Stimulated activated CD8-positive, alpha-beta memory T cell treated with anti-CD3 and anti-CD28 coated beads, Interleukin-12 subunit alpha, Interleukin-12 subunit beta, amount 100 ng/mL, for 1 hour (primary cell): ENCODE measurements at regions not wholly inside any gene's neighbourhood (a gene's known extent, or its start where the extent isn't known, plus 50 kb on each side); places are given as distances from the start of the nearest gene placed in this dataset.

Experiments
- DNase-seq: peaks from one replicate; pipeline ENCODE4 v3.0.0-alpha.2; 2020; ENCODE audit warnings: low read depth

DNA sequence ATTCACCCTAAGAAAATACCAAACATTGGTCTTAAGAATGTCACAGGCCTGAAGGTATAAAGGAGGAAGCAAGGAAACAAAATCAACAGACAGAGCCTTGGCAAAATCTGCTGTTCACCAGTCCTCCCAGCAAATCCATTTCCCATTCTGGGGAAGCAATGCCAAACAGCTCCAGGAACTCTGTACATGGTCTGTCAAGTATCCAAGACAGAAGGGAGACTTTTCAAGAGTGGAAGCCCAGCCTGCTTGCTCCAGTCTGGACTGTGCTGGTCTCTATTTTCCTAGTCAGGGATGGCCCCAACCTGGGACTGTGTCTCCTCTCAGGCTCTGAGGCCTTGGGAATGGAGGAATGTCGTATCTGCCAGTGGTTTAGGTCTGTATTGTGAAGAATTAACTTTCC is 251.5 kb downstream of the DAD1 start:
- no peak for DNase-seq

DNA sequence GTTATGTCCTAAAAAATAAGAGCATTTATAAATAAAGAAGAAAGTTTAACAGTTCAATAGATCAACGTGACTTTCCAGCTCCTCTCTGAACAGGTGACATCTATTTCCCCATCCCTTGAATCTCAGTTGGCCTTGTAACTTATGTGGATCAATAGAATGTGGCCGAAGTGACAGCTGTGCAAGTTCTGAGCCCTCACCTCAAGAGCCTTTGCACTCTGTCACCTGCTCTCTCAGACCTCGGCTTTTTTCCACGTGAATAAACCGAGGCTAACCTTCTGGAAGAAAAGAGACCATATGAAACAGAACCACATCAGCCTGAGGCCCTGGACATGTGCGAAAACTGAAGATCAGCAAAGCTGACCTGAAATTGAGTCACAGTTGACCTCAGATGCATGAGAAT is 253.0 kb downstream of the DAD1 start:
- no peak for DNase-seq

DNA sequence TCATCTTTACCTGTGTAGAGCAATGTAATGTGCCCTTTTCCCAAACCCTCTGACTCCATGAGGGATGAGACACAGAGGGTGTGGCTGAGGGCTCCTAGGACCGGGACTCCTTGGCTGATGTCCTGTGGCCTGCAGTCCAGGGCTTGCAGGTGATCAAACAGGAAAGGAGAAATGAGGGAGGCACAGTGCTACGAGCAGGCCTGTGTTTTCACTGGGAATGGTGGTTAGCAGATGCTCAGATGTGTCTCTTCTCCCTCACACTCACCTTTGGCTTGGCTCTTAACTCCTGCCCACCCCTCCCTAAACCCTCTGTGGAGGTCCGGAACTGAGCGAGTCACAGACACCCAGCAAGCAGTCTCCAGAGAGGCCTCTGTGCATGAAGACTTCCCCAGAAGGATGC is 254.4 kb downstream of the DAD1 start:
- DNase-seq, result no peak

DNA sequence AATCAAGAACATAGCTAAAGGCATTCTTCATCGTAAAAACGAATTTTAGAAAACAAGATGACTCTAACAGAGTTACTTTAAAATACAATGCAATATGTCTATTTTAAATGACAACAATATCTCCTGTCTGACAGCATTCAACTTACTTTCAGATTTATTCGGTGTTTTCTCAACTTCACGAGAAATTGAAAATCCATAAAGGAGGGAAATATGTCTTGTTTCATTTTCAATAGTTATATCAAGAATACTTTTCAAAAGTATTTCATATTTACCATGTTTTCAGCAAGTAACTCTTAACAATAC is 254.8 kb downstream of the DAD1 start:
- no peak for DNase-seq

DNA sequence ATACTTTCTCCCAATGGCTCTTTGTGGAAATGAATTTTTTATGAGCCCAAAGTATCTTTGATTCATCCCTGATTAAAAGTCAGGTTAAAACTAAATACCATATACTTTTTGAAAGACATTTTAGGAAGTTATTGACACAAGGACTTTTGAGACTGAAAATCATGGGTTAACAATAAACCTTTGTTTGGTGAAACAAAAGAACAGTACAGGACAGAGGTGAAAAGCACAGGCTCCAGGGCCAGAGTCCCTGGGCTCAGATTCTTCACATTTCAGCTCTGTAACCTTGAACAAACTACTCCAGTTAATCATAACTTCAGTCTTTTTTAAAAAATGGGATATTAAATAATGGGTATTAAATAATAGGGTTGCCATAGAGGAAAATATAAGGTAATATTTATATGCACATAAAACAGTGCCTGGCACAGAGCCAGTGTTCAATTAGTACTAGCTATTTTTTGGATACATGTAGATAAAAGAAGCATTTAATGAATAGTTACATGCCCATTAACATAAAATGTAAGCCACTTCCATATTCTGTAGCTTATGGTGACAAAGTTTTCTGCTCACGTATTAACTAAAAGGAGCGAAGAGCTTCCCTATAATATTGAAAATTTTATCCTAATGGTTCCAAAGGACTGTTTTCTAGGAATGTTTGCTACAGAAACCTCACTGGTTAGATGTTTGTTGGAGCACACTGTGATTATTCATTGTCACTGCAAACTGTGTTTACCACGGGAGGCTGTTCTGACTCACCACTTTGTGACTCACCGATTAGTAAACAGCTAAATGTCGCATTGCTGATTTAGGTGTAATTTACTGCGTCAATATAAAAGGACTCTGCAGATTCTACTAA is 255.4 kb downstream of the DAD1 start:
- DNase-seq, result no peak

DNA sequence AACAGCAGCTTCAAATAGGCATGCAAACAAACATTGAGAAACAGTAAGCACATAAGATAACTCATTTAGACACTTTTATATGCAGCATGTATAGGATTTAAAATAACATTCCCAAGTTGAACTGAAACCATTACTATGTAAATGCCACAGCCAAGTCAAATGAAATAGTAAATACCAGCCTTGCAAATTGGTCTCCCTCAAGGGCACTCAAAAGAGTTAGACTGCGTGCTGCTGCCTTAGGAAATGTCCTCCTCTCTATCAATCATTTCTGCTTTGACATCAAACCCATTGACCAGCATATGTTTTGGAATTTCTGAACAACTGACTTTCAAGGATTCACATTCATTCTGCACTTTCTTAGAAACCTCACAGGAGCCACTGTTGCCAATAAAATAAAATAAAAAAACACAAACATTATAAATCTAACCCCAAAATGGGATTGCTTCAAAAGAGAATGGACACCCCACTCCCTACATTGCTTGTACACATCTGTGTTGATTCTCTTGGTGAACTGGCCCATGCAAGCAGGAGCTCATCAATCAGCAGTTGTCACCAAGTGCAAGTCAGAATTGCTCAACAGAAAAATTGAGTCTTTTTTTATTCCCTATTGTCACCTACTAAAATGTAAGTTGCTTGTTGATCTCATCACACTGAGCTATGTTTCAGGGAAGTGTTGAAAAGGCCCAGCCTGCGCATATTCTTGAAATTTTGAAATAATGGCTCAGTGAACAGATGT is 256.2 kb downstream of the DAD1 start:
- no peak for DNase-seq

DNA sequence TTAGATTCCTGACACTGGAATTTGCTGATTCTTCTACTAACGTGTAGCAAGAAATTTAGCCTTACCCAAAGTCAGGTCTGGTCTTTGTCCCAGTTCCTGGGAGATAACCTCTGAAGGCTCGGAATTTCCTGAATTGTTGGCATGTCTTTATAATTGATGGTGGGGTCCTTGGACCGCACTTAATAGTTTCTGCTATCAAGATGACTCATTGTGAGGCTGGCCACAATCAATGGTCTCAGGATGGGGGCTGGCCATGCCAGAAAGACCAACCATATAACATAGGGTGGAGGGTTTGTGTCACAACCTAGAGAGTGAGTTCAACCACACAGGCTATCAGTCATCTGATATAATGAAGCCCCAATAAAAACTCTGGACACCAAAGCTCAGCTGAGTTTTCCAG is 259.7 kb downstream of the DAD1 start:
- DNase-seq, result no peak

DNA sequence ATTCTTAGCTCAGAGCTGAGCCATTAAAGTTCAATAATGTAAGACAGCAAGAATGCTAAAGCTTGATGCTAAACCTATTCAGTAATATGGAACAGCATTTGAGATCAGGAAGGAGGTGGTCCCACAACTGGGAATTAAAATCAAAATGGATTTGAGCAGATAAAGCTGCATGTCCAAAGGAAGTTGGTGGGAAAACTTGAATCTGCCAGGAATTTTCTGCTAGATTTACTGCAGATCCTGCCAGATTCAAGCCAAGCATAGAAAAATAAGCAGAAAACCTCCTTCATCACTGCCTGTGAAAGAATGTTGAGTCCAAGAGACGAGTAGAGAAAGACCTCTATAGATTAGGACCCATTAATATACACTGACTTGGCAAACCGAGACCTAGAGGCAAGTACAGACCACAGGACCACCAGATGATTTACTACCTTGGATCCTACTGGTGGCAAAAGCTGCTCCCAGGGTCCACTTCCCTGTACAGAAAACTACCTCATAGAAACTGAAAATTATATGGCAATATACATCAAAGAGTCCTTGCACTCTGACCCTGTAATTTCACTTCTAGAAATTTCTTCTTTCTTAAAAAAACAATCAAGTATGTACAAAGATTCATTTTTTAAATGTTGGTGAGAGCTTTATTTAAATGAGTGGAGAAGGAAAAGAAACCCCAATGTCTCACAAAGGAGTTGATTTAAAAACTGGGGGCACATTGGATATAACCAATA is 263.2 kb downstream of the DAD1 start:
- no peak for DNase-seq

DNA sequence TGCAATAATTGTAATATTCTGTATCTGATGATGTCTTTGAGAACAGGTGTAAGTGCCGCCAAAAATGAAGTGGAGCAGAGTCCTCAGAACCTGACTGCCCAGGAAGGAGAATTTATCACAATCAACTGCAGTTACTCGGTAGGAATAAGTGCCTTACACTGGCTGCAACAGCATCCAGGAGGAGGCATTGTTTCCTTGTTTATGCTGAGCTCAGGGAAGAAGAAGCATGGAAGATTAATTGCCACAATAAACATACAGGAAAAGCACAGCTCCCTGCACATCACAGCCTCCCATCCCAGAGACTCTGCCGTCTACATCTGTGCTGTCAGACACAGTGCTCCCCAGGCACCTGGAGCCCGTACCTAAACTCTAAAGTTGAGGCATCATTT is 268.7 kb downstream of the DAD1 start:
- no peak for DNase-seq

DNA sequence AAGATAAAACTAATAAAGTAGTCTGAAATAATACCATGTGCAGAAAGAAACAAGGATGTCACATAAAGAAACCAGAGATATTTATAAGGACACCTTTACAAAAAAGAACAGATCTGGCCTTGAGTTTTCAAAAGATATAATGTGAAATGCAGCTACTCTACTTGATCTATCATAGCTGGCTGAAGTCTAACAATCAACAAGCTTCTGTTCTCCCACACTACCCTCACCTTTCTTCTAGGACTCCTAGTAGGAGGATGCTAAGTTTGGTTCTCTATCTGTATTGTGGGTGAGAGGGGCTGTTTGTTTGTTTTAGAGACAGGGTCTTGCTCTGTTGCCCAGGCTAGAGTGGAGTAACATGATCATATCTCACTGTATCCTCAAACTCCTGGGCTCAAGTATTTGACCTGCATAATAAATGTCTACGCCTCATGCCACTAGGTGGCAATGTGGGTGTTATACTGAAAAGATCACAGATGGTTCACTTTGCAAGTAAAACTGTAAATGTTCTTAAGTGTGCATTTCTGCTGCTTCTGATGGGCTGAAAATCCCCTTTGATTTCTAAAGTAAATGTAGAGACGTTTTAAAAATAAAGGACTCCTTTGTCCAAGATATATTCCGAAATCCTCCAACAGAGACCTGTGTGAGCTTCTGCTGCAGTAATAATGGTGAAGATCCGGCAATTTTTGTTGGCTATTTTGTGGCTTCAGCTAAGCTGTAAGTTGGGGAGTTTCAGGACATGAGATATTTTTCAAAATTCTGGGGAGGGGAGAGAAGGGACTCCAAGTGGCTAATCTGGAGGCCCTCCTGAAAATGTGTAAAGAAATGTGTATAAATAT is 269.3 kb downstream of the DAD1 start:
- peak; percentile 2 for DNase-seq

DNA sequence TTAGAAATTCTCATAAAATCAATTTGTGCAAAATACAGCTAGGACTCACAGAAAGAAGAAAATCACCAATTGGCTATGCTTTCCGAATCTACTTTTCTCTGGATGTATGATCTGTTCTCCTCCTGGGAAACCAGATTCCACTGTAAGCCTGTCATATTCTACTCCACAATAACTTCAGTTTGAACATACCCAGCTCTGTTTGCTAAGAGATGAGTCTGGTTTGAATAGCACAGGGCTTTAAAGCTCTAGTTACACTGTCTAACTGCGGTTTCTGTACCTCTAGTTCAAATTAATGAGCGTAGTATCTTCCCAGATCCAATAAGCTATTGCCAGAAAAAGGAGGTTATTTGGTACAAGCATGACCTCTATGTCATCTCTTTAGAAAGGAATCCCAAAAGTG is 270.1 kb downstream of the DAD1 start:
- DNase-seq, result no peak

DNA sequence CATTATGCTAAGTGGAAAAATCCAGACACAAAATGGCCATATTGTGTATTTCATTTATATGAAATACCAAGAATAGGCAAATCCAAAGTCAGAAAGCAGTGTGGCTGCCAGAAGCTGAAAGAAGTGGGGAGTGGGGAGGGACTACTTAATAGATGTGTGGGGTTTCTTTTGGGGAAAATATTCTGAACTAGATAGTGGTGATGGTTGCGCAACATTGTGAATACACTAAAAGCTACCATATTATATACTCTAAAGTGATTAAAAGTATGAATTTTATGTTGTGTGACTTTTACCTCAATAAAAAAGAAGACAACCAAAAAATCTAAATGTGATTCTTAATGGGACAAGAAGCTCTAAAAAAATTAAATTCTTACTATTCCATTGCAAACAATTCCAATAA is 272.6 kb downstream of the DAD1 start:
- no peak for DNase-seq

DNA sequence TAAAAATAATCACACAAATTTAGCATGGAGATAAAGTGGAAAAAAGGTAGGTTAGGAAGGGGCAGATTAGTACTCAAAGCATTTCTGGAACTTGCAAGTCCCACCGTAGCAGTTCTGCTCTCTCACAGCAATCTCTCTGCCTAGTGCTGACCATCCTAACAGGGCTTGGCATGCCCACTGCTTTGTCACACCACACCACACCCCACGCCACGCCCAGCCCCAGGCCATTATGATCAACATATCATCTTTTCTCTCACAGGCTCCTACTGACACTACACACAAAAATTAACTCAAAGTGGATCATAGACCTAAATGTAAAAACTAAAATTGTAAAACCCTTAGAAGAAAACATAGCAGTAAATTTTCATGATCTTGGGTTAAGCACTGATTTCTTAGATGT is 273.7 kb downstream of the DAD1 start:
- no peak for DNase-seq

DNA sequence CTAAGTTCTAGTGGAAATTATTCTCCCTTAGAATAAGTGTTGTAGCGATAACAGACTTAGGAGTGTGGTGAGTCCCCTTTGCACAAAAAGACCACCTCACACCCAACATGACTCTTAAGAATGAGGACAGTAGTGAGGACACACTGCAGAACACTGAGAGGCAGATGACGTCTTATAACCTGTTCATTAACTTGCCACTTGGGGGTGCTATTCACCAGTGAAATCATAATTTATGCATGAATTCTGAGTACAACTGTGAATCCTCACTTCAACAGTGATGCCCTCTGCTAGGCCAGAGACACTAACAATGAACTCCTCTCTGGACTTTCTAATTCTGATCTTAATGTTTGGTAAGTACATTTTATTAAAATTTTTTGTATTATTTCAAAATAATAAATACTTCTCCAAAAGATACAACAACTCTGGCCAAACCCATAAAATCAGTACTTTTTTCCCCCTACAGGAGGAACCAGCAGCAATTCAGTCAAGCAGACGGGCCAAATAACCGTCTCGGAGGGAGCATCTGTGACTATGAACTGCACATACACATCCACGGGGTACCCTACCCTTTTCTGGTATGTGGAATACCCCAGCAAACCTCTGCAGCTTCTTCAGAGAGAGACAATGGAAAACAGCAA is 274.7 kb downstream of the DAD1 start:
- DNase-seq, result no peak

DNA sequence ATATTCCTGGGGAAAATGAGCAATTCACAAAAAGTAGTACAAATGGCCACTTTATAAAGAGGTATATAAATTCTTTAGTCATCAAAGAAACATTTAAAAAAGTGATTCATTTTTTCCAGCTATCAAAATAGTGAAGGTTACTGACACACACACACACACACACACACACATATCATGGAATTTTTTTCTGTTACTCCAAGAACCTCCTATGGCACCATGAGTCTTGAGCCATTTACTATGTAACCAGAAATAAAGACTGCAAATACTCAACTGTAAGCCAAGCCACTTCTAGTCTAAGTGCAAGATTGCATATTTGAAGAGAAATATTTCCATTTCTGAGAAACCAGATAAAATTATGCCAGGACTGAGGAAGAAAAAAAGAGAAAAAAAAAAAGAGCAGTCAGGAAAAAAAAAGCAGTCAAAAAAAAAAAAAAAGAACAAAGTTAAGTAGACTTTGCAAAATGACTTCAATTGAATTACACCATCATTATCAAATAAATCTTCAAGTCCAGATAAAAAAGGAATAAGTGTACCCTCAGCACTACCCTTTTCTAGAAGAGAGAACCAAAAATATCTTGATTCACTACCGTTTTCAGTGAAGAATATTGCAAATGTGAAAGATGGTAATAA is 275.7 kb downstream of the DAD1 start:
- DNase-seq, result no peak

DNA sequence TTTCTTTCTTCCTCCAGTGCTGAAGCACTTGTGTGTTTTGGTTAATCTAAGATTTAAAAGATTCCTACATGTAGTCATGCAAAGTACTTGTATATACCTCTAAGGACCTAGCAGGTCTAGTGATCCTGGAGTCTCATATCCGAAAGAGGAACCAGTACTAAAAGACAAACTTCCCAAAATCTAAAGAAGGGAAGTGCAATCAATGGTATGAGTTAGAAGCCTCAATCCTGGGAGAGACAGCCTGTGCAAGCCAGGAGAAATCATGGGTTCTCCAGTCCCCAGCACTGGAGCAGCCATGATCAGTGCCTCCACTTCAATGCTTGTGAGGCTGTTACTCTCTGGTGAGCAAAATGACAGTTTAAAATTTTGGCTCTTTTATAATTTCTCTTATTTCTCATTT is 277.4 kb downstream of the DAD1 start:
- DNase-seq, result no peak

DNA sequence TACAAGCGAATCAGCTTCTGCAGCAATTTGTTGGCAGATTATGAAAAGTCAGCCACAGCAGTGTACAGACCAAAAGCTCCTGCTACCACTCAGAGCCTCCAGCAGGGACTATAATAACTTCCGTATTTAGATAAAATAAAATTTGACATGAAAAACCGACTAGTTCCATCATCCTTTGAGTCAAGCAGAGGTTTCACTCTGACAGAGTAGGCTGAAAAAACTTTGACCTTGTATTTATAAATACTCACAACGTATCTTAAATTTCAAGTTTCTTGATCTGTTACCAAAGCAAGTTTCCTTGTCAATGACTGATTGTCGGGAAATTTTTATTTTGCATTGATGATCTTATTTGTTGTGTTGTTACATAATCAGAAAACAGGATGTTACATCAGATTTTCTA is 283.4 kb downstream of the DAD1 start:
- no peak for DNase-seq

DNA sequence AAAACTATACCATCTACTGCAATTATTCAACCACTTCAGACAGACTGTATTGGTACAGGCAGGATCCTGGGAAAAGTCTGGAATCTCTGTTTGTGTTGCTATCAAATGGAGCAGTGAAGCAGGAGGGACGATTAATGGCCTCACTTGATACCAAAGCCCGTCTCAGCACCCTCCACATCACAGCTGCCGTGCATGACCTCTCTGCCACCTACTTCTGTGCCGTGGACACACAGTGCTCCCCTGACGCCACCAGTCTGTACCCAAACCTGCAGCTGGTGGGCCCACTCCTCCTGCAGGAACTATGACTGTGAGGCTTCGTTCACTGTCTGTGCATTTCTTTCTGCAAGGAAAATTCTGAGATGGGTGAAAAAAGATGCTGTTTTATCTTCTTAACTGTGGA is 284.7 kb downstream of the DAD1 start:
- no peak for DNase-seq

DNA sequence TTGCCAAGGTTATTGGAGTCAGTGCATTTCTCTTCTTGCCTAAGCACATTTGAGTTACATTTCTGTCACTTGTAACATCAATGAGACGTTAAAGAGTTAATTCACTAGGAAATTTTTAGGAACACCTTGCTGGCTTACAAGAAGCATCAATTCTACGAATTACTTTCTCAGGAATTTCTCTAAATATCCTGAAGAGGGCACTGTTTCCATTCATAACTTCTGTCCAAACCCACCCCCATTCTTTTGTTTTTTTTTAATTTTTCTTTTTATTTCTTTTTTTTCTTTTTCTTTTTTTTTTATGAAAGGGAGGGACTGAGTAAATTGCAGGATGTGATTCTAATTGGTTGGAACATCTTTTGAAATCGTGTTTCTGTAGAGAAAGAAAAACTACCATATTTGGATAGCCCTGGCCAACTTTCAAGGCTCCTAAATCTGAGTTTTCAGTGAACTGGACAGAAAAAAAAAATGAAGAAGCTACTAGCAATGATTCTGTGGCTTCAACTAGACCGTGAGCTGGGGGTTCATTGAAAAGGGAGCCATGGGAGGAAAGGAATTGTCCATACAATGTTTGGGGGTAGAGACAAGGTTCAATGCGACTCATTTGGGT is 285.3 kb downstream of the DAD1 start:
- DNase-seq, result no peak

DNA sequence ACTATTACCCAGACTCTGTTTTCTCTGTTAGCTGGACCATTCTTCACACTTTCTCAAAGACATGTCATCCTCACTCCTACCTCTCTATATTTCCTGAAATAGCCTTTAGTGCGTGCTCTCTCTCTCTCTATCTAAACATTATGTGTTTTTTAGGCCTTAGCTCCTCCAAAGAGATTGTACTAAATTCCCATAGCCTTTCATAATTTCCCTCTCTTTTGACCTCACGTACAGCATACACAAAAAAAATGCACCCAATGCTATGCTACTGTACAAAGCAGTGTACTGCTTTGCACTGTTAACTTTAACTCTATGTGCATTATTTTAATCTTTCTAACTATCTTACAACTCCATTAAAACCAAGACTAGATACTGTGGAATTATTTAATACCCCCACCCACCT is 288.4 kb downstream of the DAD1 start:
- no peak for DNase-seq

DNA sequence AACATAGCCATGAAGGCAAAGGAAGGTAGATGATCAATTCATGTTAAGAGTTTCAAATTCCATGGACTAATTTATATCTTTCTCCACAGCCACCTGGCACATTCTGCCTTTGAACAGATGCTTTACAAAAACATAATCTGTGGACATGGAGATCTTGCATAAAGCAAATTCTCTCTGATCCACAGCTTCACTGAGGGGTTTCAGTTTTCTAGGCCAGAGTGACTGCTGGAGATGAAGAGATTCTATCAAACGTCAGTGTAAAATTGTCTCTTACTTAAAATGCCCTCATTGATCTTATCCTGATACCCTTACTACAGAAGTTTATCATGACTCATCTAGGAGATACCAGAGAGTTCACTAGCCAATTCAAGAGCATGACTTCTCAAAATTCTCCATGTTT is 291.6 kb downstream of the DAD1 start:
- no peak for DNase-seq
